Testis (tissue), 2 donors: ENCODE measurements at regions not wholly inside any gene's neighbourhood (a gene's known extent, or its start where the extent isn't known, plus 50 kb on each side); places are given as distances from the start of the nearest gene placed in this dataset.

Experiments
- CTCF ChIP-seq, 3 experiments: fragments of 450-650 bp in 2 of 3; fragments of 200-600 bp in 1 of 3; sonication (generic) in 1 of 3; IDR thresholded peaks; one replicate each; pipeline ENCODE4 v1.5.1; 2016 to 2019; ENCODE audit warnings: antibody characterized with exemption in 3 of 3, mild to moderate bottlenecking in 2 of 3, moderate library complexity in 1 of 3
- POLR2A ChIP-seq: fragments of 450-650 bp; IDR thresholded peaks from one replicate; pipeline ENCODE4 v1.6.1; 2017; ENCODE audit warnings: antibody characterized with exemption, mild to moderate bottlenecking, moderate library complexity

- TF ChIP-seq POLR2A (no peak), CTCF (IDR thresholded peaks at IDR 0.05) (no peak)
Measured at GRCh38 chr3:88443066-88443465, 293.3 kb downstream of the C3orf38 start.
